NT2/D1 (cell line): ENCODE measurements at regions not wholly inside any gene's neighbourhood (a gene's known extent, or its start where the extent isn't known, plus 50 kb on each side); places are given as distances from the start of the nearest gene placed in this dataset.

ENCODE experiments used
- DNase-seq: peaks from one replicate; pipeline ENCODE4 v3.0.0-alpha.2; 2011; ENCODE audit warnings: low read depth, low spot score
- H3K27me3 ChIP-seq: 2 replicates; pipeline ENCODE4 v1.6.0; 2011; ENCODE audit warnings: mild to moderate bottlenecking; ENCODE audit not compliant: insufficient read length, insufficient read depth
- H3K36me3 ChIP-seq: 2 replicates; pipeline ENCODE4 v1.6.1; 2011; ENCODE audit warnings: mild to moderate bottlenecking, low read length, mixed read lengths; ENCODE audit not compliant: insufficient read depth, insufficient read length
- H3K4me1 ChIP-seq: 2 replicates; pipeline ENCODE4 v1.5.1; 2011; ENCODE audit not compliant: insufficient read depth, insufficient read length
- H3K4me3 ChIP-seq: 2 replicates; pipeline ENCODE4 v1.5.1; 2011; ENCODE audit warnings: low read depth; ENCODE audit not compliant: insufficient read length
- H3K9ac ChIP-seq: 2 replicates; pipeline ENCODE4 v1.6.0; 2011; ENCODE audit warnings: low read depth; ENCODE audit not compliant: insufficient read length
- H3K9me3 ChIP-seq: 2 replicates; pipeline ENCODE4 v1.5.1; 2011; ENCODE audit warnings: mild to moderate bottlenecking, low read length; ENCODE audit not compliant: insufficient read depth
- SUZ12 ChIP-seq: IDR thresholded peaks from 2 replicates; pipeline ENCODE4 v1.6.1; 2011; ENCODE audit not compliant: insufficient read length, insufficient read depth; ENCODE audit errors: extremely low read depth
- YY1 ChIP-seq: IDR thresholded peaks from 2 replicates; pipeline ENCODE4 v1.6.1; 2011; ENCODE audit not compliant: insufficient read length, insufficient read depth
- ZNF274 ChIP-seq: IDR thresholded peaks from 2 replicates; pipeline ENCODE4 v1.6.1; 2011; ENCODE audit warnings: mild to moderate bottlenecking, low read depth, low read length

DNA sequence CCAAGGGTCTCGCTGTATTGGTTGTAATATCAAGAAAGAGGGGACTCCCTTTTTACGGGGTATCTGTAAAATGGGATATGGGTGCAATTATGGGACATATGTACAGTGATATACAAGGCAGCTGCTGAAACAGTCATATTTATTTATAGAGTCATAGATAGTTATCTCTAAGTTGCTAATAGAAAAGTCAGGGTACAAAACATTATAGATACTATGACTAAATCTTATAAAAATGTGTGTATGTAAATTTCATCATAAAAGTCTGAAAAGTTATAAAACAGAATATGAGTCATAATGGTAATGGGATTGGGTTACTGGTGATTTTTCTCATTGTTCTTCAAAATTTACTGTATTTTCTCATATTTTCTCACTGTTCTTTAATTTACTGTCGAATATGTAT lies 344.9 kb upstream of the SLCO3A1 start:
- Histone ChIP-seq H3K4me3 (no peak overlapping the region), H3K36me3 (no peaks in the 10 kb centered on the region), H3K27me3 (no peaks in the 10 kb centered on the region), H3K9me3 (no peaks in the 10 kb centered on the region), H3K4me1 (no peaks in the 10 kb centered on the region), H3K9ac (no peak overlapping the region)
- DNase-seq = no peak
- TF ChIP-seq YY1 (no peak), ZNF274 (no peak), SUZ12 (no peak)

DNA sequence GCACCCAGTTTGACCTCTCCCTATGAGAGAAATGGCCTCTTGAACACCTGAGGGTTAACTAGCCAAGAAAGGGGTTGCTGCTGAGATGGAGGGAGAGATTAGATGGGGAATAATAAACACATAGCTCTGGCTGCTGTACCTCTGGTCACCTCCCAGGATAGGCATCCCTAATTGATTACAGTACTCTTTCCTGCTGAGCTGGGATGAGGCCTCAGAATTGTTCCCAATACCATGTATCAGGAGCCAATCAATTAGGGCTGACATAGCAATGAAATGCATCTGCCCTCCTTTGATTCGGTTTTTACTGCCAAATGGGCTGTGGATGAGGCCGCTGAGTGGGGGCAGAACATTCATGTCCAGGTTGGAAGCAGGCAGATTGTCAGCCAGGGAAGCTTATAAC lies 339.4 kb upstream of the SLCO3A1 start:
- H3K4me1 ChIP-seq = no peaks in the 10 kb centered on the region
- TF ChIP-seq YY1 (no peak), SUZ12 (no peak), ZNF274 (no peak)
- H3K9me3 ChIP-seq = no peaks in the 10 kb centered on the region
- no peak overlapping the region for H3K9ac ChIP-seq
- H3K36me3 ChIP-seq = no peaks in the 10 kb centered on the region
- no peaks in the 10 kb centered on the region for H3K27me3 ChIP-seq
- no peak for DNase-seq
- H3K4me3 ChIP-seq = no peak overlapping the region

DNA sequence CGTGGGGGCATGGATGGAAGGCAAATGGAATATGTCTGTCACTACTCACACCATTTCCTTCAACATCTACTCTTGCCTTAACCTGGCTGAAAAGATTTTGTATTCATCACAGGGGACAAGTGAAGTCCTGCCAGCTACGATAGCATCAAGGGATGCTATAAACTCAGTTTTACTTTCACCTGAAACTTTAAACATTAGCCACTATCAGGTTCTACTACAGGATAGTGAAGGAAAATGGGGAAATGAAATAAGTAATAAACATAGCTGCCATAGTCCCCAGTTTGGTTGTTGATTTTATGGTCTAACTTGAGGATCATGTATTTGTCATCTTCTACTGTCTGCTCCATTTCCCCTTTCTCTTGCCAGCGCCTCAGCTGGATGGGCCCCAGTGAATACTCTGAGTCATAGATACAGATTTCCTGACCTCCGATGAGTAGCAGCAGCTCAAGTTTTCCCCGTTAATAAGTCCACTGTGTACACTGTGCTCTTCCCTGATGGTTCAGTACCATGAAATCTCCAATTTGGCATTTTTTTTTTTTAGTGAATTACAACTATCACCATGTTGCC lies 338.2 kb upstream of the SLCO3A1 start:
- H3K27me3 ChIP-seq = no peaks in the 10 kb centered on the region
- H3K4me3 ChIP-seq = no peak overlapping the region
- no peak for TF ChIP-seq YY1
- no peak for TF ChIP-seq ZNF274
- TF ChIP-seq SUZ12 = no peak
- no peak for DNase-seq
- H3K9ac ChIP-seq = no peak overlapping the region
- H3K9me3 ChIP-seq = no peaks in the 10 kb centered on the region
- H3K36me3 ChIP-seq = no peaks in the 10 kb centered on the region
- no peaks in the 10 kb centered on the region for H3K4me1 ChIP-seq

DNA sequence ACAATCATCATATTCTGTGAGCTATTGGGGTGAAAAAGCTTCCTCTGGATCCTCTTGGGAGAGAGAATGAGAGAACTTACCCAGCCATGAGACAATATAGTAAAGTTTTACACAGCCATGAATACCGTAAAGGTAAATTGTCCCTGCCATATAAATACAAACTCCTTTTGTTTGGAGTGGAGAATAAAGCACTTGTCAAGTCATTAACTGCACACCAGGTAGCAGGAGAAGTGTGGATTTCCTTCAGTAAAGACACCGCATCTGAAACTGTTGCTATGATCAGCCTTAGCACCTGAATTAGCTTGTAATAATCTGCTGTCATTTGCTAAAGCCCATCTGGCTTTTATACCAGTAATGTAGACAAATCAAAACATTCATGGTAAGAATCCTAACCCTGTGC lies 336.6 kb upstream of the SLCO3A1 start:
- H3K9me3 ChIP-seq = no peaks in the 10 kb centered on the region; the same call in 1 of the 2 replicates
- no peak for TF ChIP-seq YY1
- no peak for TF ChIP-seq ZNF274
- no peak for TF ChIP-seq SUZ12
- H3K27me3 ChIP-seq = no peaks in the 10 kb centered on the region
- no peaks in the 10 kb centered on the region for H3K4me1 ChIP-seq
- no peak overlapping the region for H3K9ac ChIP-seq
- H3K4me3 ChIP-seq = no peak overlapping the region
- H3K36me3 ChIP-seq = no peaks in the 10 kb centered on the region
- no peak for DNase-seq

GRCh38 chr15:91517491-91518200 lies 335.9 kb upstream of the SLCO3A1 start:
- H3K27me3 ChIP-seq = no peaks in the 10 kb centered on the region
- H3K9me3 ChIP-seq = no peaks in the 10 kb centered on the region; the same call in 1 of the 2 replicates
- H3K9ac ChIP-seq = no peak overlapping the region
- DNase-seq = no peak
- H3K4me1 ChIP-seq = no peaks in the 10 kb centered on the region
- TF ChIP-seq SUZ12 (no peak), YY1 (no peak), ZNF274 (no peak)
- no peak overlapping the region for H3K4me3 ChIP-seq
- no peaks in the 10 kb centered on the region for H3K36me3 ChIP-seq

DNA sequence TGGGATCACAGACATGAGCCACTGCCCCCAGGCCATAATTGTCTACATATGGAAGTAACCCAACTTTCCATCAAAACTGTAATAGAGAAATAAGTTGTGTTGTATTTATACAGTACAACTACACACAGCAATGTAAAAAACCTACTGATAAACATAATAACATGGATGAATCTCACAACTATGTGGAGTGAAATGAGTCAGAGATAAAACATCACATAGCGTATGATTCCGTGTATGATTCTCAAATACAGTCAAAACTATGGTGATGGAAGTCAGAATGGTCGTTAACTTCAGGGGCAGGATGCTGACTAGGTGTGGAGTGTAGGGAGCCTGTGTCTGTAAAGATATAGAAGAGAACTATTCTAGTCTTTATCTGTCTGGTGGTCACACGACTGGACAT lies 332.7 kb upstream of the SLCO3A1 start:
- Histone ChIP-seq H3K36me3 (no peaks in the 10 kb centered on the region), H3K4me3 (no peak overlapping the region), H3K4me1 (no peaks in the 10 kb centered on the region), H3K9ac (no peak overlapping the region), H3K27me3 (no peaks in the 10 kb centered on the region), H3K9me3 (peaks cover 24% of the 10 kb centered on the region)
- no peak for DNase-seq
- TF ChIP-seq ZNF274 (no peak), YY1 (no peak), SUZ12 (no peak)

GRCh38 chr15:91521548-91521947 lies 332.0 kb upstream of the SLCO3A1 start:
- TF ChIP-seq YY1 = no peak
- TF ChIP-seq SUZ12 = no peak
- TF ChIP-seq ZNF274 = no peak
- no peaks in the 10 kb centered on the region for H3K36me3 ChIP-seq
- H3K27me3 ChIP-seq = no peaks in the 10 kb centered on the region
- DNase-seq = no peak
- no peak overlapping the region for H3K9ac ChIP-seq
- no peaks in the 10 kb centered on the region for H3K4me1 ChIP-seq
- peaks cover 31% of the 10 kb centered on the region for H3K9me3 ChIP-seq
- H3K4me3 ChIP-seq = no peak overlapping the region
